Endodermal cell (in vitro differentiated cells): ENCODE measurements at regions not wholly inside any gene's neighbourhood (a gene's known extent, or its start where the extent isn't known, plus 50 kb on each side); places are given as distances from the start of the nearest gene placed in this dataset.
A peak's percentile ranks its signal among the peaks of the same experiment; 100 is the strongest.

Experiments
- DNase-seq: peaks from one replicate; pipeline ENCODE4 v3.0.0-alpha.2; 2017
- H3K27ac ChIP-seq: 2 replicates; pipeline ENCODE4 v1.5.1; 2013; ENCODE audit warnings: mild to moderate bottlenecking, low read depth, low read length, moderate library complexity
- H3K27me3 ChIP-seq: 2 replicates; pipeline ENCODE4 v1.6.1; 2013; ENCODE audit warnings: mild to moderate bottlenecking, low read length, moderate library complexity; ENCODE audit not compliant: insufficient read depth, control insufficient read depth, poor library complexity, severe bottlenecking
- H3K36me3 ChIP-seq: 2 replicates; pipeline ENCODE4 v1.7.0; 2013; ENCODE audit warnings: mild to moderate bottlenecking, low read length, moderate library complexity; ENCODE audit not compliant: control insufficient read depth, insufficient read depth
- H3K4me1 ChIP-seq: one replicate; pipeline ENCODE4 v1.7.0; 2013; ENCODE audit warnings: low read length; ENCODE audit not compliant: control insufficient read depth, insufficient read depth
- H3K4me3 ChIP-seq: 2 replicates; pipeline ENCODE4 v1.5.1; 2013; ENCODE audit warnings: mild to moderate bottlenecking, low read length, moderate library complexity
- H3K9ac ChIP-seq: 2 replicates; pipeline ENCODE4 v1.6.1; 2013; ENCODE audit warnings: mild to moderate bottlenecking, low read length, moderate library complexity; ENCODE audit not compliant: poor library complexity, severe bottlenecking; ENCODE audit errors: extremely low read depth
- H3K9me3 ChIP-seq: 2 replicates; pipeline ENCODE4 v1.6.1; 2013; ENCODE audit warnings: mild to moderate bottlenecking, low read length, moderate library complexity; ENCODE audit not compliant: control insufficient read depth
- H3K27ac Mint-ChIP-seq: 2 replicates; pipeline ENCODE4 v1.8.0; 2020; ENCODE audit warnings: mixed read lengths
- H3K27me3 Mint-ChIP-seq: 2 replicates; pipeline ENCODE4 v1.8.0; 2021; ENCODE audit warnings: mild to moderate bottlenecking, mixed read lengths; ENCODE audit not compliant: insufficient read depth
- H3K36me3 Mint-ChIP-seq: 2 replicates; pipeline ENCODE4 v1.8.0; 2020; ENCODE audit warnings: low read depth, mixed read lengths
- H3K4me1 Mint-ChIP-seq: 2 replicates; pipeline ENCODE4 v1.8.0; 2020; ENCODE audit warnings: mixed read lengths
- H3K4me3 Mint-ChIP-seq: 2 replicates; pipeline ENCODE4 v1.8.0; 2020; ENCODE audit warnings: mild to moderate bottlenecking, moderate library complexity, mixed read lengths
- H3K9me3 Mint-ChIP-seq: 2 replicates; pipeline ENCODE4 v1.8.0; 2020; ENCODE audit warnings: mild to moderate bottlenecking, mixed read lengths
- WGBS, 2 experiments: methylation state at CpG; one replicate each; pipeline versions ENCODE4 v1.1.5 to v1.1.7; 2013; ENCODE audit warnings: missing lambda C conversion rate in 2 of 2, mixed read lengths in 1 of 2; ENCODE audit not compliant: insufficient coverage in 1 of 2, insufficient read length in 1 of 2; 5-methylcytosine and 5-hydroxymethylcytosine counted together
- TF ChIP-seq, protein P1 (sequence below): fragments of 200-600 bp; sonication (generic); conservative IDR thresholded peaks from 2 replicates; pipeline ENCODE4 v1.5.0; 2021; ENCODE audit warnings: antibody characterized with exemption, mild to moderate bottlenecking

DNA sequence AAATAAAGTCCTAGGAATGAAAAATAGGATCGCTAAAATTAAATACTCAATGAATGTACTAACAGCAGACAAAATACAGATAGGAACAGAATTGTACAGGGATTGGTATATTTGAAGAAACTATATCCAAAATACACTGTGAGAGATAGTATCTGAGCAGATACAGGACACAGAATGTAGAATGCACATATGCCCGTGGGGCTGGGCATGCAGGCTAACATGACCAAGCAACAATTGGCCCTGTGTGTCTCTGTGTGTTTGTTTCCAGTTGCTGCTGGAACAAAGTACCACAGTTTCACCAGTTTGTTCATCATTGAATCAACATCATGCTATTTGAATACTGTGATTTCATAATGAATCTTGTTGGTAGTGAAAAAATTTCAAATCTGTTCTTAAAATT, 127.6 kb downstream of the PMAIP1 start:
- H3K4me3 Mint-ChIP-seq = no peak overlapping the region
- DNase-seq = no peak
- Histone ChIP-seq H3K27me3 (no peaks in the 10 kb centered on the region), H3K9me3 (no peaks in the 10 kb centered on the region), H3K36me3 (no peaks in the 10 kb centered on the region), H3K4me1 (no peaks in the 10 kb centered on the region), H3K4me3 (no peak overlapping the region), H3K27ac (no peak overlapping the region), H3K9ac (no peak overlapping the region)
- H3K4me1 Mint-ChIP-seq = no peaks in the 10 kb centered on the region
- TF ChIP-seq, protein P1, sequence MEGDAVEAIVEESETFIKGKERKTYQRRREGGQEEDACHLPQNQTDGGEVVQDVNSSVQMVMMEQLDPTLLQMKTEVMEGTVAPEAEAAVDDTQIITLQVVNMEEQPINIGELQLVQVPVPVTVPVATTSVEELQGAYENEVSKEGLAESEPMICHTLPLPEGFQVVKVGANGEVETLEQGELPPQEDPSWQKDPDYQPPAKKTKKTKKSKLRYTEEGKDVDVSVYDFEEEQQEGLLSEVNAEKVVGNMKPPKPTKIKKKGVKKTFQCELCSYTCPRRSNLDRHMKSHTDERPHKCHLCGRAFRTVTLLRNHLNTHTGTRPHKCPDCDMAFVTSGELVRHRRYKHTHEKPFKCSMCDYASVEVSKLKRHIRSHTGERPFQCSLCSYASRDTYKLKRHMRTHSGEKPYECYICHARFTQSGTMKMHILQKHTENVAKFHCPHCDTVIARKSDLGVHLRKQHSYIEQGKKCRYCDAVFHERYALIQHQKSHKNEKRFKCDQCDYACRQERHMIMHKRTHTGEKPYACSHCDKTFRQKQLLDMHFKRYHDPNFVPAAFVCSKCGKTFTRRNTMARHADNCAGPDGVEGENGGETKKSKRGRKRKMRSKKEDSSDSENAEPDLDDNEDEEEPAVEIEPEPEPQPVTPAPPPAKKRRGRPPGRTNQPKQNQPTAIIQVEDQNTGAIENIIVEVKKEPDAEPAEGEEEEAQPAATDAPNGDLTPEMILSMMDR = no peak
- H3K9me3 Mint-ChIP-seq = no peaks in the 10 kb centered on the region
- no peaks in the 10 kb centered on the region for H3K27me3 Mint-ChIP-seq
- WGBS, 2 experiments = 94 to 100% methylated on average over 1 to 2 of the region's 2 CpGs
- peak overlapping the region; percentile 25 for H3K27ac Mint-ChIP-seq
- no peaks in the 10 kb centered on the region for H3K36me3 Mint-ChIP-seq

DNA sequence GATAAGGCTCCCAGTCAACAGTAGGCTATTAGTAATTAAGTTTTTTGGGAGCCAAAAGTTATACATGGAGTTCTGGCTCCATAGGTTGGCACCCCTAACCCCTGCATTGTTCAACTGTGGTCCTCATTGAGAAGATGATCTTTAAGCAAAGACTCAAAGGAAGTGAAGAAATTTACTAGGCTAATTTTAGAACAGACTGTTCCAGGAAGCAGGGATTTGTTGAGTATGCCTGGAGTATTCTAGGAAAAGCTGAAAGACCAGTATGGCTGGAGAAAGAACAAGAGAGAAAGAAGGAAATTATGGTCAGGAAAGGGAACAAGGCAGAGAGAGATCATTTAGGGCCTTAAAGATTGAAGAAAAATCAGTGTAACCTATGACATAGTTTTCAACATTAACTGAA, 125.1 kb downstream of the PMAIP1 start:
- Histone ChIP-seq H3K27ac (no peak overlapping the region), H3K36me3 (no peaks in the 10 kb centered on the region), H3K9me3 (no peaks in the 10 kb centered on the region), H3K9ac (no peak overlapping the region), H3K4me1 (no peaks in the 10 kb centered on the region), H3K4me3 (no peak overlapping the region), H3K27me3 (no peaks in the 10 kb centered on the region)
- Mint-ChIP-seq H3K9me3 (no peaks in the 10 kb centered on the region), H3K4me1 (peaks cover 8% of the 10 kb centered on the region), H3K4me3 (no peak overlapping the region), H3K27ac (no peak overlapping the region), H3K36me3 (no peaks in the 10 kb centered on the region), H3K27me3 (no peaks in the 10 kb centered on the region)
- DNase-seq = no peak
- TF ChIP-seq, protein P1 = no peak

DNA sequence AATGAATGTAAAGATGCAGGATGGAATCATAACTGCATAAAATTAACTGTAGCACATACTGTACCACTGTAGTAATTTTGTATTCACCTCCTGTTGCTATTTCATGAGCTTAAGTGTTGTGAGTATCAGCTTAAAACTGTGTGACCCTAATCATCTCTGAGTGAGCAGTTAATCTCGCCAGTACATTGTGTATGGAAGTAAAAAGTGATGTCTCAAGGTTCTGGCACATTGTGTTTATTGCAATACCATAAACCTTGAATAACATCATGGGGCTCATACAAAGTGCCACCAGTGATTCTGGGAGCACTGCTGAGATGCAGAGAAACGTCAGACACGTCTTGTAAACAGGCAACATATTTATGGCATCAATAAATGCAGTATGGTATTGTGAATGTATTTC, 124.5 kb downstream of the PMAIP1 start:
- Mint-ChIP-seq H3K36me3 (no peaks in the 10 kb centered on the region), H3K27me3 (no peaks in the 10 kb centered on the region), H3K27ac (no peak overlapping the region), H3K4me3 (no peak overlapping the region), H3K9me3 (no peaks in the 10 kb centered on the region), H3K4me1 (peaks cover 13% of the 10 kb centered on the region)
- Histone ChIP-seq H3K4me1 (no peaks in the 10 kb centered on the region), H3K4me3 (no peak overlapping the region), H3K9ac (no peak overlapping the region), H3K27me3 (no peaks in the 10 kb centered on the region), H3K27ac (no peak overlapping the region), H3K36me3 (no peaks in the 10 kb centered on the region), H3K9me3 (no peaks in the 10 kb centered on the region)
- no peak for DNase-seq
- TF ChIP-seq, protein P1 = no peak
- WGBS, 2 experiments = 65 to 94% methylated on average over 2 to 3 of the region's 3 CpGs
